ENCODE measurements at regions not wholly inside any gene's neighbourhood (a gene's known extent, or its start where the extent isn't known, plus 50 kb on each side); places are given as distances from the start of the nearest gene placed in this dataset.

GRCh38 chr10:91683975-91684374, 51.1 kb upstream of the PPP1R3C start:
- TF ChIP-seq GATA2 (IDR thresholded peaks at IDR 0.05; ENCODE audit: low read depth, low read length): no peak
- TF ChIP-seq GATA3 (IDR thresholded peaks at IDR 0.05; ENCODE audit: low read depth, low read length): no peak
